ENCODE measurements at regions not wholly inside any gene's neighbourhood (a gene's known extent, or its start where the extent isn't known, plus 50 kb on each side); places are given as distances from the start of the nearest gene placed in this dataset.

DNA sequence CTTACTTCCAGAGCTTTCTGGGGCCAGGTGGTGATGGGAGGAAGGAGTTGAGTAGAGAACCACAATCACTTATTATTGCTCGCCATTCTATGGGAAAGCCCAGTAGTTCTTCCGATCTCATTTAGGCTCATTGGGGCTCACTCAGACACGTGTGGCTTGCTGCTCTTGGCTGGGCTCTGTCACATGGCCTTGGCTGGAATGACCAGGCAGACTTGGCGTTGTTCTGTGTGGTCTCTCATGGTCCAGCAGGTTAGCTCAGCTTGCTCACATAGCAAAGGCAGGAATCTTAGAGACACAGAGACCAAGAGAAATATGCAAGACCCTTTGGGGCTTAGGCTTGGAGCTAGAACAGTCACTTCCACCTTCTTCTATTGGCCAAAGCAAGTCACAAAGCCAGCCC, 261.2 kb downstream of the LOXHD1 start:
- Histone ChIP-seq H3K18ac (ENCODE audit: extremely low read depth, low read length) (no peak overlapping the region), H3K23me2 (ENCODE audit: low read depth, low read length) (peaks cover 13% of the 10 kb centered on the region; the same call in 1 of the 2 replicates), H4K91ac (replicated peaks; ENCODE audit: insufficient read length, low read length) (no peak overlapping the region), H2BK20ac (ENCODE audit: low read length) (no peak overlapping the region), H4K20me1 (replicated peaks in 1 of 2; ENCODE audit: control insufficient read depth in 1 of 2, insufficient read depth in 2 of 2, low read length in 2 of 2) (peaks cover 0 to 14% of the 10 kb centered on the region in 2 experiments), H3K79me1 (ENCODE audit: low read depth, low read length) (peaks cover 4% of the 10 kb centered on the region; the same call in 1 of the 2 replicates), H3K23ac (ENCODE audit: insufficient read length) (no peak overlapping the region), H2BK15ac (ENCODE audit: low read length) (no peak overlapping the region), H4K8ac (ENCODE audit: extremely low read depth, insufficient read depth, low read length) (no peak overlapping the region), H3K4me2 (ENCODE audit: insufficient read depth in 1 of 2, low read depth in 2 of 2, low read length in 2 of 2) (no peak overlapping the region), H3K4me3 (ENCODE audit: extremely low read depth in 1 of 4, insufficient read depth in 2 of 4, low read depth in 3 of 4, low read length in 4 of 4) (no peak overlapping the region), H3K4me1 (replicated peaks in 1 of 4; ENCODE audit: control insufficient read depth in 3 of 4, insufficient read depth in 4 of 4, low read length in 3 of 4) (no peaks in the 10 kb centered on the region; a peak in 1 of 7 replicates), H3K9ac (replicated peaks in 1 of 4; ENCODE audit: extremely low read depth in 1 of 4, low read depth in 3 of 4, low read length in 3 of 4) (no peak overlapping the region), H3K27ac (ENCODE audit: low read depth, low read length) (no peak overlapping the region), H2BK5ac (ENCODE audit: low read depth, low read length) (no peak overlapping the region), H2AK5ac (ENCODE audit: low read depth, low read length) (no peak overlapping the region), H2AFZ (ENCODE audit: low read length) (no peak overlapping the region), H3K9me3 (ENCODE audit: insufficient read depth in 2 of 2, low read depth in 1 of 2, low read length in 1 of 2) (no peaks in the 10 kb centered on the region), H3K27me3 (replicated peaks in 1 of 4; ENCODE audit: control insufficient read depth in 3 of 4, extremely low read depth in 1 of 4, insufficient read depth in 3 of 4, low read length in 3 of 4) (no peaks in the 10 kb centered on the region; a peak in 2 of 7 replicates), H3K79me2 (ENCODE audit: control insufficient read depth in 1 of 2, insufficient read depth in 2 of 2, low read length in 2 of 2) (peaks cover 0 to 3% of the 10 kb centered on the region in 2 experiments; a peak in 1 of 4 replicates), H3K14ac (ENCODE audit: insufficient read length) (no peak overlapping the region), H3K56ac (replicated peaks; ENCODE audit: insufficient read length, low read depth, low read length) (no peak overlapping the region), H2BK12ac (ENCODE audit: low read depth, low read length) (no peak overlapping the region), H3K4ac (replicated peaks; ENCODE audit: insufficient read length, low read depth, low read length) (no peak overlapping the region), H2BK120ac (replicated peaks; ENCODE audit: low read depth, low read length) (no peak overlapping the region), H4K5ac (ENCODE audit: insufficient read length, low read depth, low read length) (no peak overlapping the region), H3K36me3 (ENCODE audit: control insufficient read depth in 2 of 4, insufficient read depth in 4 of 4, low read length in 3 of 4) (no peaks in the 10 kb centered on the region; a peak in 1 of 8 replicates)
- 95% methylated on average over 4 of the region's 4 CpGs; no CpG with 5 or more reads in 1 of the 2 experiments for WGBS, 2 experiments (ENCODE audit: extremely low coverage in 1 of 2, insufficient coverage in 1 of 2, insufficient read length in 1 of 2, insufficient replicate concordance in 2 of 2, low coverage in 1 of 2, low lambda C conversion rate in 2 of 2, missing lambda C conversion rate in 1 of 2)
- FAIRE-seq (no peak), DNase-seq (ENCODE audit: low read depth in 1 of 2, low spot score in 2 of 2) (no peak)
- ChIA-PET POLR2A (ENCODE audit: partially characterized antibody) (interaction anchor here (1.0 kb wide), 1 partner anchor 15 kb away, joined by 3 read pairs; no protein-coding TSS in a partner anchor), CTCF (ENCODE audit: partially characterized antibody) (interaction anchor here (0.9 to 7.3 kb wide), 18 partner anchors 9 to 262 kb away, joined by 3 to 150 read pairs (median 4); partner anchors contain the start of gene LOXHD1)
- TF ChIP-seq, protein P1, sequence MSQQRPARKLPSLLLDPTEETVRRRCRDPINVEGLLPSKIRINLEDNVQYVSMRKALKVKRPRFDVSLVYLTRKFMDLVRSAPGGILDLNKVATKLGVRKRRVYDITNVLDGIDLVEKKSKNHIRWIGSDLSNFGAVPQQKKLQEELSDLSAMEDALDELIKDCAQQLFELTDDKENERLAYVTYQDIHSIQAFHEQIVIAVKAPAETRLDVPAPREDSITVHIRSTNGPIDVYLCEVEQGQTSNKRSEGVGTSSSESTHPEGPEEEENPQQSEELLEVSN (IDR thresholded peaks at IDR 0.05), result no peak
- TF ChIP-seq GABPA (IDR thresholded peaks at IDR 0.05; ENCODE audit: borderline replicate concordance, insufficient read depth, low read length) (no peak), RFX5 (IDR thresholded peaks at IDR 0.05; ENCODE audit: borderline replicate concordance, low read depth, low read length) (no peak), CTBP2 (IDR thresholded peaks at IDR 0.05; ENCODE audit: borderline replicate concordance, insufficient read depth, insufficient read length, low read length) (no peak), CBX8 (IDR thresholded peaks at IDR 0.05; ENCODE audit: borderline replicate concordance, low read depth, low read length) (no peak), SIN3A (conservative IDR thresholded peaks at IDR 0.05 in 1 of 2, IDR thresholded peaks at IDR 0.05 in 1 of 2; ENCODE audit: low read depth in 1 of 2, low read length in 2 of 2) (no peak), MAFK (IDR thresholded peaks at IDR 0.05; ENCODE audit: low read depth, low read length) (no peak)

Data from H1 (cell line).